Esophagus muscularis mucosa (tissue), 4 donors: ENCODE measurements at regions not wholly inside any gene's neighbourhood (a gene's known extent, or its start where the extent isn't known, plus 50 kb on each side); places are given as distances from the start of the nearest gene placed in this dataset.

Experiments
- DNase-seq: peaks from one replicate; pipeline ENCODE4 v3.0.0-alpha.2; 2017; ENCODE audit errors: extremely low spot score
- H3K27ac ChIP-seq, 4 donors: fragments of 200-600 bp; sonication (generic); replicated peaks in 1 of 4; 1 replicate in 3 of 4; 2 replicates in 1 of 4; pipeline ENCODE4 v1.5.1; 2016 to 2019; ENCODE audit warnings: mild to moderate bottlenecking in 1 of 4
- H3K27me3 ChIP-seq, 4 donors: fragments of 200-600 bp; sonication (generic); one replicate each; pipeline versions ENCODE4 v1.5.1 to v1.6.0; 2016 to 2019
- H3K36me3 ChIP-seq, 4 donors: fragments of 200-600 bp; sonication (generic); one replicate each; pipeline ENCODE4 v1.5.1; 2016 to 2019
- H3K4me1 ChIP-seq, 4 donors: fragments of 200-600 bp; sonication (generic); one replicate each; pipeline ENCODE4 v1.5.1; 2016 to 2019
- H3K4me3 ChIP-seq, 4 donors: fragments of 200-600 bp; sonication (generic); 1 replicate in 2 of 4; 2 replicates in 2 of 4; pipeline ENCODE4 v1.5.1; 2016 to 2019; ENCODE audit warnings: mild to moderate bottlenecking in 4 of 4, moderate library complexity in 1 of 4
- H3K9me3 ChIP-seq, 4 donors: fragments of 200-600 bp; sonication (generic); 1 replicate in 3 of 4; 2 replicates in 1 of 4; pipeline ENCODE4 v1.5.1; 2016 to 2019
- EP300 ChIP-seq: sonication (generic); formaldehyde crosslinking; IDR thresholded peaks from one replicate; pipeline ENCODE4 v1.6.1; 2017; ENCODE audit warnings: antibody characterized with exemption
- POLR2A ChIP-seq: fragments of 450-650 bp; IDR thresholded peaks from one replicate; pipeline ENCODE4 v1.6.1; 2017; ENCODE audit warnings: antibody characterized with exemption, moderate library complexity, mild to moderate bottlenecking, low read depth
- POLR2AphosphoS5 ChIP-seq, 2 donors: sonication (generic); formaldehyde crosslinking; IDR thresholded peaks; one replicate each; pipeline ENCODE4 v1.6.1; 2017; ENCODE audit warnings: antibody characterized with exemption in 2 of 2
- WGBS: methylation state at CpG from one replicate; pipeline ENCODE4 v1.1.5; 2018; 5-methylcytosine and 5-hydroxymethylcytosine counted together
- intact Hi-C: fragments of 100-400 bp; cut with DNase I; formaldehyde crosslinking; loops from one replicate; pipeline ENCODE4 v1.15.1; 2023
- TF ChIP-seq, protein P1 (sequence below), 3 experiments: fragments of 200-600 bp in 2 of 3; fragments of 450-650 bp in 1 of 3; sonication (generic) in 2 of 3; IDR thresholded peaks; one replicate each; pipeline ENCODE4 v1.5.1; 2017 to 2019; ENCODE audit warnings: antibody characterized with exemption in 3 of 3, mild to moderate bottlenecking in 2 of 3, moderate library complexity in 1 of 3

DNA sequence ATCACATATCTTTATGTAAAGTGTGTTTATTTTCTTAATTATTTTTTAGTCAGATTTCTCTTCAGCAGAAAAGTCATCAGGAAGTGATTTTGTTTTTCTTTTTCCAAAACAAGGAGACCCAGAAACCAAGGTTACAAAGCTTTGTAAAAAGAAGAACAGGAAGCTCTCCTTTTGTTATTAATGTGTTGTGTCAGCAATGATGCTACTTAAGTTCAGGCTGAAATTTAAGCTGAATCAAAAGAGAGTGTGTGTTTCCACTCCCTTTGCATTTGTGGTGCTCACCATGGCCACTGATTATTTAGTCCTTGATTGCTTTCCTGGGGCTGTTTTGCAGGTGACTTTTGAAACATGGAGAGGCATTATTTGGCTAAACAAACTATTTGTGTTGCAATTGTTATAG, 155.3 kb upstream of the ATP2B1 start:
- H3K4me1 ChIP-seq, result no peaks in the 10 kb centered on the region
- H3K4me3 ChIP-seq, result no peak overlapping the region
- intact Hi-C loops, result no loop called here
- no peaks in the 10 kb centered on the region for H3K27me3 ChIP-seq
- H3K27ac ChIP-seq, result peak overlapping the region in 2 of 4 donors; percentile 39 to 56
- no peaks in the 10 kb centered on the region for H3K36me3 ChIP-seq
- no peaks in the 10 kb centered on the region for H3K9me3 ChIP-seq
- TF ChIP-seq, protein P1, sequence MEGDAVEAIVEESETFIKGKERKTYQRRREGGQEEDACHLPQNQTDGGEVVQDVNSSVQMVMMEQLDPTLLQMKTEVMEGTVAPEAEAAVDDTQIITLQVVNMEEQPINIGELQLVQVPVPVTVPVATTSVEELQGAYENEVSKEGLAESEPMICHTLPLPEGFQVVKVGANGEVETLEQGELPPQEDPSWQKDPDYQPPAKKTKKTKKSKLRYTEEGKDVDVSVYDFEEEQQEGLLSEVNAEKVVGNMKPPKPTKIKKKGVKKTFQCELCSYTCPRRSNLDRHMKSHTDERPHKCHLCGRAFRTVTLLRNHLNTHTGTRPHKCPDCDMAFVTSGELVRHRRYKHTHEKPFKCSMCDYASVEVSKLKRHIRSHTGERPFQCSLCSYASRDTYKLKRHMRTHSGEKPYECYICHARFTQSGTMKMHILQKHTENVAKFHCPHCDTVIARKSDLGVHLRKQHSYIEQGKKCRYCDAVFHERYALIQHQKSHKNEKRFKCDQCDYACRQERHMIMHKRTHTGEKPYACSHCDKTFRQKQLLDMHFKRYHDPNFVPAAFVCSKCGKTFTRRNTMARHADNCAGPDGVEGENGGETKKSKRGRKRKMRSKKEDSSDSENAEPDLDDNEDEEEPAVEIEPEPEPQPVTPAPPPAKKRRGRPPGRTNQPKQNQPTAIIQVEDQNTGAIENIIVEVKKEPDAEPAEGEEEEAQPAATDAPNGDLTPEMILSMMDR (IDR thresholded peaks at IDR 0.05), result no peak
- TF ChIP-seq EP300, result no peak
- TF ChIP-seq POLR2A, result no peak
- no peak for TF ChIP-seq POLR2AphosphoS5 (IDR thresholded peaks at IDR 0.05)
- DNase-seq, result no peak

GRCh38 chr12:89863493-89863938, 154.9 kb upstream of the ATP2B1 start:
- intact Hi-C loops, result no loop called here
- Histone ChIP-seq H3K4me1 (no peaks in the 10 kb centered on the region), H3K4me3 (no peak overlapping the region), H3K9me3 (no peaks in the 10 kb centered on the region), H3K27ac (peak overlapping the region in 3 of 4 donors; percentile 39 to 60 (median 56)), H3K27me3 (no peaks in the 10 kb centered on the region), H3K36me3 (no peaks in the 10 kb centered on the region)
- no peak for DNase-seq
- 79% methylated on average over 7 of the region's 7 CpGs for WGBS
- no peak for TF ChIP-seq POLR2AphosphoS5 (IDR thresholded peaks at IDR 0.05)
- TF ChIP-seq EP300, result no peak
- no peak for TF ChIP-seq POLR2A
- TF ChIP-seq, protein P1 (IDR thresholded peaks at IDR 0.05), result no peak

DNA sequence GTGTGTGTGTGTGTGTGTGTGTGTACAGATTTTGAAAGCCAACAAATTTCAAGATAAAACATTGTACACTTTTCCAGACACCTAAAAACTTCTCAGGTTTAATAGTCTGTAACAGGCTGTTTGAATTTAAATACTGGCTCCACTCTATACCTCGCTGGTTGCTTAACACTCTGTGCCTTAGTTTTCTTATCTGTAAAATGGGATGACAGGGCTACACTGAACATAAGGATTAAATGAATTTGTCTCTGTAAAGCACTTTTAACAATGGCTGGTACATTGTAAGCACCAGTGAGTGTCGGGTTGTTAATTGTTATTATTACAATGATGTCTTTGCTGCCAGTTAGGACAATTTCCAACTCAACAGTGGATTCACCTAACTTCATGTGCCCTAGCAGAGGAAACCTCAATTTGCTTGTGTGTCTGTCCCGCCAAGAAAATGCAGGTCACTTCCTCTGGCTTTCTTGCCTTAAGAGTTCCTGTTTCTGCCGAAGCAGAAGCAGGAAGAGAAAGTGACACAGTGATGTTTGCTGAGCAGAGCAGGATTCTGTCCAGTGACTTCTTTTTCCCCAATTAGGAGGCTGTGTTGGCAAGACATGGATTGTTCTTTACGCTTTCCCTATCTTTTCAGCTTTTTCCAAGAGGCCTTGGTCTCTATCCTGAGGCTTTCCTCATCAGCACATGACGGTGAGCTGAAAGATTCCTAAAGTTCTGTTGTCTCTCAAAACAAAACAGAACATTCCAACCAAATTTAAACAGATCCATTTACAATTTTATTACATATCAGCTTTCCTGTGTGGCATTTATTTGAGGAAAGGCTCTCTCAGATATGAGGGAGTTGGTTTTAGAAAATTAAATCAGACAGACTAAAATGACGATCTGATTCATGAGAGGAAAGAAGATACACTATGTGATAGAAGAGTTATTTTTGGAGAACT, 154.1 kb upstream of the ATP2B1 start:
- H3K9me3 ChIP-seq, result no peaks in the 10 kb centered on the region
- H3K27me3 ChIP-seq, result no peaks in the 10 kb centered on the region
- H3K4me1 ChIP-seq, result no peaks in the 10 kb centered on the region
- peak overlapping the region in 3 of 4 donors; percentile 39 to 60 (median 56) for H3K27ac ChIP-seq
- intact Hi-C loops, result no loop called here
- no peak for DNase-seq
- no peak overlapping the region for H3K4me3 ChIP-seq
- TF ChIP-seq, protein P1 (IDR thresholded peaks at IDR 0.05), result no peak
- TF ChIP-seq POLR2AphosphoS5 (IDR thresholded peaks at IDR 0.05), result peak; percentile 44 to 67
- 56% methylated on average over 7 of the region's 7 CpGs for WGBS
- no peaks in the 10 kb centered on the region for H3K36me3 ChIP-seq

DNA sequence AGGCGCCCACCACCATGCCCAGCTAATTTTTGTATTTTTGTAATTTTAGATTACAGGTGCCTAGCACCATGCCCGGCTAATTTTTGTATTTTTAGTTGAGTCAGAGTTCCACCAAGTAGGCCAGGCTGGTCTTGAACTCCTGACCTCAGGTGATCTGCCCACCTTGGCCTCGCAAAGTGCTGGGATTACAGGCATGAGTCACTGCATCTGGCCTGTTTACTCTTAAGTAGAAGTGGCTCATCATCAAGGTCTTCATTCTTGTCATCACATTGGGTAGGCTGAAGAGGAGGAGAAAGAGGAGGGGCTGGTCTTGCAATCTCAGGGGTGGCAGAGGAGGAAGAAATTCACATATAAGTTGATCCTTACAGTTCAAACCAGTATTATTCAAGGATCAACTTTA, 152.4 kb upstream of the ATP2B1 start:
- no peaks in the 10 kb centered on the region for H3K9me3 ChIP-seq
- H3K4me1 ChIP-seq, result peaks cover 0 to 11% (median 4%) of the 10 kb centered on the region in 4 donors
- H3K4me3 ChIP-seq, result no peak overlapping the region
- WGBS, result 83% methylated on average over 3 of the region's 3 CpGs
- H3K27me3 ChIP-seq, result no peaks in the 10 kb centered on the region
- no peak overlapping the region for H3K27ac ChIP-seq
- TF ChIP-seq, protein P1 (IDR thresholded peaks at IDR 0.05), result no peak
- TF ChIP-seq EP300 (no peak), POLR2A (no peak), POLR2AphosphoS5 (IDR thresholded peaks at IDR 0.05) (no peak)
- H3K36me3 ChIP-seq, result no peaks in the 10 kb centered on the region
- intact Hi-C loops, result no loop called here
- no peak for DNase-seq
